BJ (cell line): ENCODE measurements at regions not wholly inside any gene's neighbourhood (a gene's known extent, or its start where the extent isn't known, plus 50 kb on each side); places are given as distances from the start of the nearest gene placed in this dataset.

Source experiments
- CTCF ChIA-PET: fragments of 350-600 bp; formaldehyde crosslinking; extraction: SDS; loops from one replicate; lab custom pipeline; 2021; ENCODE audit warnings: antibody characterized with exemption, inconsistent platforms; lab: Yijun Ruan, JAX
- POLR2A ChIA-PET: fragments of 300-600 bp; sonication (Branson Sonifier 250); formaldehyde crosslinking; extraction: SDS; loops from one replicate; lab custom pipeline; 2021; ENCODE audit warnings: antibody characterized with exemption; lab: Charles Lee
- DNase-seq: peaks from one replicate; pipeline ENCODE4 v3.0.0-alpha.2; 2011; ENCODE audit warnings: low read depth
- H3K27me3 ChIP-seq: 2 replicates; pipeline ENCODE4 v1.6.0; 2011; ENCODE audit warnings: low read length; ENCODE audit not compliant: control insufficient read depth, insufficient read depth
- H3K36me3 ChIP-seq: 2 replicates; pipeline ENCODE4 v1.5.1; 2011; ENCODE audit warnings: low read length; ENCODE audit not compliant: control insufficient read depth, insufficient read depth
- H3K4me3 ChIP-seq: 2 replicates; pipeline ENCODE4 v1.5.1; 2011; ENCODE audit warnings: low read depth, mild to moderate bottlenecking, control low read depth, low read length
- TF ChIP-seq, protein P1 (sequence below): IDR thresholded peaks from 2 replicates; pipeline ENCODE4 v1.5.1; 2011; ENCODE audit warnings: low read depth, mild to moderate bottlenecking, control low read depth, inconsistent platforms, low read length, moderate library complexity; ENCODE audit not compliant: insufficient read depth

GRCh38 chr14:48430805-48431204 is 755.4 kb upstream of the MDGA2 start:
- Histone ChIP-seq H3K36me3 (no peaks in the 10 kb centered on the region), H3K27me3 (no peaks in the 10 kb centered on the region), H3K4me3 (no peak overlapping the region)
- DNase-seq, result no peak
- ChIA-PET POLR2A (no interaction called here), CTCF (interaction anchor here (0.8 kb wide), 1 partner anchor 8 kb away, joined by 3 read pairs; no protein-coding TSS in a partner anchor)
- TF ChIP-seq, protein P1, sequence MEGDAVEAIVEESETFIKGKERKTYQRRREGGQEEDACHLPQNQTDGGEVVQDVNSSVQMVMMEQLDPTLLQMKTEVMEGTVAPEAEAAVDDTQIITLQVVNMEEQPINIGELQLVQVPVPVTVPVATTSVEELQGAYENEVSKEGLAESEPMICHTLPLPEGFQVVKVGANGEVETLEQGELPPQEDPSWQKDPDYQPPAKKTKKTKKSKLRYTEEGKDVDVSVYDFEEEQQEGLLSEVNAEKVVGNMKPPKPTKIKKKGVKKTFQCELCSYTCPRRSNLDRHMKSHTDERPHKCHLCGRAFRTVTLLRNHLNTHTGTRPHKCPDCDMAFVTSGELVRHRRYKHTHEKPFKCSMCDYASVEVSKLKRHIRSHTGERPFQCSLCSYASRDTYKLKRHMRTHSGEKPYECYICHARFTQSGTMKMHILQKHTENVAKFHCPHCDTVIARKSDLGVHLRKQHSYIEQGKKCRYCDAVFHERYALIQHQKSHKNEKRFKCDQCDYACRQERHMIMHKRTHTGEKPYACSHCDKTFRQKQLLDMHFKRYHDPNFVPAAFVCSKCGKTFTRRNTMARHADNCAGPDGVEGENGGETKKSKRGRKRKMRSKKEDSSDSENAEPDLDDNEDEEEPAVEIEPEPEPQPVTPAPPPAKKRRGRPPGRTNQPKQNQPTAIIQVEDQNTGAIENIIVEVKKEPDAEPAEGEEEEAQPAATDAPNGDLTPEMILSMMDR, result no peak

DNA sequence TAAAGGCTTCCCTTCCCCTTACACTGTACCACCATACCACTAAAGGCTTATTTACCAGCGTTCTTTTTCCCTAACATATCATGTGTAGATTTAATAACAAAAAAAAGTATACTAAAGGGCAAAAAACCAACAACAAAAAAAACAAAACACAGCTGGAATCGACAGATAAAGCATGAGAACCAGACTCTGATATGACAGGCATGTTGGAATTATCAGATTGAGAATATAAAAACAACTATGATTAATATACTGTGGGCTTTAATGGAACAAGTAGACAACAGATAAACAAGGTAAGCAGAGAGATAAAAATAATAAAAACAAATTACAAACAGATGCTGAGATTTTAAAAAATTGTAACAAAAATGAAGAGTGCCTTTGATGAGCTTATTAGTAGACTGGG is 754.1 kb upstream of the MDGA2 start:
- CTCF ChIA-PET, result interaction anchor here (0.5 kb wide), 1 partner anchor 892 kb away, joined by 5 read pairs; no protein-coding TSS in a partner anchor
- no peaks in the 10 kb centered on the region for H3K36me3 ChIP-seq
- POLR2A ChIA-PET, result no interaction called here
- H3K4me3 ChIP-seq, result no peak overlapping the region
- no peak for DNase-seq
- no peaks in the 10 kb centered on the region for H3K27me3 ChIP-seq
- TF ChIP-seq, protein P1, result no peak

- POLR2A ChIA-PET, result no interaction called here
- no peaks in the 10 kb centered on the region for H3K27me3 ChIP-seq
- TF ChIP-seq, protein P1, result no peak
- no peaks in the 10 kb centered on the region for H3K36me3 ChIP-seq
- no peak overlapping the region for H3K4me3 ChIP-seq
- DNase-seq, result no peak
- CTCF ChIA-PET, result no interaction called here
Observed at GRCh38 chr14:48417715-48418500, 742.5 kb upstream of the MDGA2 start.

DNA sequence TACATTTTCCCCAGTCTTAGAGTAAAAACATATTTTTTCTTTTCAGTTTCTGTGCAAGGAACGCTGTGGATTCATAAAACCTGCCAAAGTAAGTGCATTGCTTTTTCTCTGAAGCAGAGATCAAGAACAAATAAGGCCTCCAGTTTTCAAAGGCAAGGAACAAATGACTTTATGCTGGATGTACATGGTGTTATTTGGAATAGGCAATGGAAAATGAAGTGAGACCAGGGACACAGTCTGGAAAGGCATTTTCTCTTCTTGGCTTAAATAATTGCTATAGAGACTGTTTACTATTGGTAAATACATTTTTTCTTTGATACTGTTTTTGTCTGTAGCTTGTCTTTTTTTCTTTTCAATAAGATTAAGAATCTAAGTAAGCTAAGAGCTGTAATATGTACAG is 725.9 kb upstream of the MDGA2 start:
- TF ChIP-seq, protein P1, result no peak
- Histone ChIP-seq H3K4me3 (no peak overlapping the region), H3K27me3 (no peaks in the 10 kb centered on the region), H3K36me3 (no peaks in the 10 kb centered on the region)
- ChIA-PET POLR2A (no interaction called here), CTCF (no interaction called here)
- DNase-seq, result no peak

- no peaks in the 10 kb centered on the region for H3K36me3 ChIP-seq
- CTCF ChIA-PET, result no interaction called here
- no peaks in the 10 kb centered on the region for H3K27me3 ChIP-seq
- POLR2A ChIA-PET, result no interaction called here
- TF ChIP-seq, protein P1, result peak; percentile 42
- no peak overlapping the region for H3K4me3 ChIP-seq
- no peak for DNase-seq
Observed at GRCh38 chr14:48398675-48399282, 723.4 kb upstream of the MDGA2 start.
